A673 (cell line): ENCODE measurements at regions not wholly inside any gene's neighbourhood (a gene's known extent, or its start where the extent isn't known, plus 50 kb on each side); places are given as distances from the start of the nearest gene placed in this dataset.

Source experiments
- BruUV-seq: library from RNA; stranded (reverse); fragments of 400-500 nt; replicated peaks from 2 replicates; lab custom pipeline; 2021; lab: Mats Ljungman, UMichigan
- CTCF ChIA-PET: fragments of 300-600 bp; sonication (Branson Sonifier 250); formaldehyde crosslinking; loops from one replicate; lab custom pipeline; 2022; ENCODE audit warnings: antibody characterized with exemption; lab: Charles Lee
- POLR2A ChIA-PET: fragments of 300-600 bp; sonication (Branson Sonifier 250); formaldehyde crosslinking; loops from one replicate; lab custom pipeline; 2022; ENCODE audit warnings: antibody characterized with exemption; ENCODE audit not compliant: low non-redundant PET; lab: Charles Lee
- DNase-seq: peaks from one replicate; pipeline ENCODE4 v3.0.0-alpha.2; 2015; ENCODE audit warnings: low spot score
- H3K27ac ChIP-seq: fragments of 200-600 bp; sonication (generic); 2 replicates; pipeline ENCODE4 v1.5.1; 2016; ENCODE audit warnings: mixed run types, low read depth, mild to moderate bottlenecking, mixed read lengths, antibody characterized with exemption, low read length; ENCODE audit not compliant: poor library complexity, severe bottlenecking
- H3K27me3 ChIP-seq: fragments of 200-600 bp; sonication (generic); replicated peaks from 2 replicates; pipeline ENCODE4 v1.6.1; 2017; ENCODE audit warnings: mixed run types, low read depth, mild to moderate bottlenecking, mixed read lengths, antibody characterized with exemption, low read length; ENCODE audit not compliant: insufficient read depth, poor library complexity
- H3K36me3 ChIP-seq: fragments of 200-600 bp; sonication (generic); 2 replicates; pipeline ENCODE4 v1.6.1; 2016; ENCODE audit warnings: mixed run types, mild to moderate bottlenecking, mixed read lengths, antibody characterized with exemption, low read length; ENCODE audit not compliant: insufficient read depth, poor library complexity, severe bottlenecking
- H3K4me1 ChIP-seq: fragments of 200-600 bp; sonication (generic); 2 replicates; pipeline ENCODE4 v1.6.1; 2017; ENCODE audit warnings: mixed run types, mild to moderate bottlenecking, mixed read lengths, antibody characterized with exemption, low read length; ENCODE audit not compliant: insufficient read depth, poor library complexity, severe bottlenecking
- H3K4me3 ChIP-seq: fragments of 200-600 bp; sonication (generic); 2 replicates; pipeline ENCODE4 v1.5.1; 2016; ENCODE audit warnings: low read depth, mixed run types, mild to moderate bottlenecking, mixed read lengths, low read length; ENCODE audit not compliant: poor library complexity, severe bottlenecking
- H3K9me3 ChIP-seq: fragments of 200-600 bp; sonication (generic); 2 replicates; pipeline ENCODE4 v1.6.1; 2016; ENCODE audit warnings: mixed run types, low read depth, mild to moderate bottlenecking, mixed read lengths, antibody characterized with exemption, low read length; ENCODE audit not compliant: poor library complexity, severe bottlenecking
- CTCF ChIP-seq: fragments of 300-800, 200-600 bp; sonication (generic); conservative IDR thresholded peaks from 2 replicates; pipeline ENCODE4 v1.5.1; 2017; ENCODE audit warnings: low read depth, mild to moderate bottlenecking, antibody characterized with exemption, low read length, moderate library complexity, mixed read lengths
- EZH2 ChIP-seq: fragments of 200-600 bp; sonication (generic); IDR thresholded peaks from 2 replicates; pipeline ENCODE4 v1.6.1; 2017; ENCODE audit warnings: borderline replicate concordance, low read depth, mild to moderate bottlenecking, mixed read lengths, antibody characterized with exemption, low read length; ENCODE audit not compliant: poor library complexity, severe bottlenecking
- intact Hi-C: fragments of 100-400 bp; cut with micrococcal nuclease; formaldehyde crosslinking; loops from one replicate; pipeline ENCODE4 v1.10.0; 2022; ENCODE audit not compliant: unreplicated experiment

- CTCF ChIA-PET: no interaction called here
- Histone ChIP-seq H3K4me1 (no peaks in the 10 kb centered on the region), H3K36me3 (no peaks in the 10 kb centered on the region), H3K27me3 (no peaks in the 10 kb centered on the region), H3K27ac (no peak overlapping the region), H3K4me3 (no peak overlapping the region), H3K9me3 (no peaks in the 10 kb centered on the region)
- intact Hi-C loops: no loop called here
- DNase-seq: no peak
- no peak for TF ChIP-seq EZH2
- no peak for TF ChIP-seq CTCF
- no TSS peak for BruUV-seq
- POLR2A ChIA-PET: no interaction called here
Observed at GRCh38 chr22:48076008-48076407, 1313.6 kb downstream of the TBC1D22A start.

DNA sequence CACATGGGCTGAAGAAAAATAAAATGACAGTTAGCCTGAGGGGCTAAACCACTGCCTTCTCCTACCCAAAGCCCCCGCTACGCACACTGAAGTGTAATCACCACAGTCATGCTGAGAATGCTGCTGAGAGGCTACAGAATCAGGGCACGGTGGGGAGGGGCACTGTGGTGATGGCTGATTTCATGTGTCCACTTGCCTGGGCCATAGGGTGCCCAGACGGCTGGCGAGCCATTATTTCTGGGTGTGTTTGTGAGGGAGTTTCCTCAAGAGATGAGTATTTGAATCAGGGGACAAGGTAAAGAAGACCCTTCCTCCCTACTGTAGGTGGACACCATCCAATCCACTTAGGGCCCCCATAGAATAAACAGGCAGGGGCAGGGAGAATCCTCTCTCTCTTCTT, 1313.2 kb downstream of the TBC1D22A start:
- H3K36me3 ChIP-seq: no peaks in the 10 kb centered on the region
- no peak overlapping the region for H3K4me3 ChIP-seq
- ChIA-PET POLR2A (no interaction called here), CTCF (no interaction called here)
- TF ChIP-seq EZH2: no peak
- no peak for TF ChIP-seq CTCF
- intact Hi-C loops: no loop called here
- no peak for DNase-seq
- no TSS peak for BruUV-seq
- no peak overlapping the region for H3K27ac ChIP-seq
- H3K9me3 ChIP-seq: no peaks in the 10 kb centered on the region
- no peaks in the 10 kb centered on the region for H3K4me1 ChIP-seq
- H3K27me3 ChIP-seq: no peaks in the 10 kb centered on the region

- Histone ChIP-seq H3K9me3 (no peaks in the 10 kb centered on the region), H3K4me1 (no peaks in the 10 kb centered on the region), H3K27ac (no peak overlapping the region), H3K36me3 (no peaks in the 10 kb centered on the region), H3K4me3 (no peak overlapping the region), H3K27me3 (no peaks in the 10 kb centered on the region)
- no TSS peak for BruUV-seq
- DNase-seq: no peak
- TF ChIP-seq EZH2 (no peak), CTCF (no peak)
- POLR2A ChIA-PET: no interaction called here
- intact Hi-C loops: no loop called here
- CTCF ChIA-PET: no interaction called here
Observed at GRCh38 chr22:48072777-48073176, 1310.3 kb downstream of the TBC1D22A start.
